ENCODE measurements at regions not wholly inside any gene's neighbourhood (a gene's known extent, or its start where the extent isn't known, plus 50 kb on each side); places are given as distances from the start of the nearest gene placed in this dataset.

- DNase-seq: no peak
Observed at GRCh38 chr5:175388531-175388930, 55.5 kb downstream of the DRD1 start.

GRCh38 chr5:175387144-175387543 lies 56.8 kb downstream of the DRD1 start:
- no peak for DNase-seq

GRCh38 chr5:175386526-175386925 lies 57.5 kb downstream of the DRD1 start:
- DNase-seq: no peak

GRCh38 chr5:175385691-175386362 lies 58.2 kb downstream of the DRD1 start:
- no peak for DNase-seq

- no peak for DNase-seq
Observed at GRCh38 chr5:175384724-175385552, 59.0 kb downstream of the DRD1 start.

- DNase-seq: no peak
Observed at GRCh38 chr5:175383350-175383749, 60.6 kb downstream of the DRD1 start.

- no peak for DNase-seq
Observed at GRCh38 chr5:175382171-175382570, 61.8 kb downstream of the DRD1 start.

GRCh38 chr5:175381130-175381529 lies 62.9 kb downstream of the DRD1 start:
- no peak for DNase-seq

GRCh38 chr5:175380701-175381100 lies 63.3 kb downstream of the DRD1 start:
- no peak for DNase-seq

- no peak for DNase-seq
Observed at GRCh38 chr5:175379867-175380266, 64.1 kb downstream of the DRD1 start.

GRCh38 chr5:175378444-175379028 lies 65.4 kb downstream of the DRD1 start:
- DNase-seq: no peak

- DNase-seq: no peak
Observed at GRCh38 chr5:175377816-175378215, 66.2 kb downstream of the DRD1 start.

- no peak for DNase-seq
Observed at GRCh38 chr5:175374166-175374875, 69.7 kb downstream of the DRD1 start.

GRCh38 chr5:175365866-175366265 lies 78.1 kb downstream of the DRD1 start:
- no peak for DNase-seq

GRCh38 chr5:175363300-175363699 lies 80.7 kb downstream of the DRD1 start:
- no peak for DNase-seq

- DNase-seq: no peak
Observed at GRCh38 chr5:175357995-175358394, 86.0 kb downstream of the DRD1 start.

GRCh38 chr5:175356428-175356827 lies 87.6 kb downstream of the DRD1 start:
- no peak for DNase-seq

GRCh38 chr5:175354964-175355363 lies 89.0 kb downstream of the DRD1 start:
- DNase-seq: no peak

GRCh38 chr5:175353926-175354325 lies 90.1 kb downstream of the DRD1 start:
- no peak for DNase-seq

GRCh38 chr5:175351897-175352590 lies 91.9 kb downstream of the DRD1 start:
- no peak for DNase-seq

- no peak for DNase-seq
Observed at GRCh38 chr5:175351126-175351525, 92.9 kb downstream of the DRD1 start.

GRCh38 chr5:175347931-175348330 lies 96.1 kb downstream of the DRD1 start:
- DNase-seq: no peak

GRCh38 chr5:175347027-175347426 lies 97.0 kb downstream of the DRD1 start:
- DNase-seq: no peak
